ENCODE measurements at regions not wholly inside any gene's neighbourhood (a gene's known extent, or its start where the extent isn't known, plus 50 kb on each side); places are given as distances from the start of the nearest gene placed in this dataset.

DNA sequence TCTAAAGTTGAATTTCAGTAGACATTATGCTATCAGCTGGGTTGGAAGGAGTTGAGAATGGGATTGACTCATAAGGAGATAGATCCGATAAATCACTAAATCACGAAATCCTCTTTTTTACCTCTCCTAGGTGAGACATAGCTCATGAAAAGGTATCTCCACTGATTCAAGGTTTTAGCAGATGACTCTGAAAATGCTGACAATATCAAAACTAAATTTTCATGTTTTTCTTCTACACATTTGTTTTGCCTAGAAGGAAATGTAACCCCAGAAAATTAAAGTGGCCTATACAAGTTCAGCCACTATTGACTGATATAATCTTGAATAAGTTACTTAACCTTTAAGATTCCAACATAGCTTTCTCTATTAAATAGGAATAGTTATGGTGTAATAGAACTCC, 82.2 kb upstream of the VWDE start:
- TF ChIP-seq, protein P1, sequence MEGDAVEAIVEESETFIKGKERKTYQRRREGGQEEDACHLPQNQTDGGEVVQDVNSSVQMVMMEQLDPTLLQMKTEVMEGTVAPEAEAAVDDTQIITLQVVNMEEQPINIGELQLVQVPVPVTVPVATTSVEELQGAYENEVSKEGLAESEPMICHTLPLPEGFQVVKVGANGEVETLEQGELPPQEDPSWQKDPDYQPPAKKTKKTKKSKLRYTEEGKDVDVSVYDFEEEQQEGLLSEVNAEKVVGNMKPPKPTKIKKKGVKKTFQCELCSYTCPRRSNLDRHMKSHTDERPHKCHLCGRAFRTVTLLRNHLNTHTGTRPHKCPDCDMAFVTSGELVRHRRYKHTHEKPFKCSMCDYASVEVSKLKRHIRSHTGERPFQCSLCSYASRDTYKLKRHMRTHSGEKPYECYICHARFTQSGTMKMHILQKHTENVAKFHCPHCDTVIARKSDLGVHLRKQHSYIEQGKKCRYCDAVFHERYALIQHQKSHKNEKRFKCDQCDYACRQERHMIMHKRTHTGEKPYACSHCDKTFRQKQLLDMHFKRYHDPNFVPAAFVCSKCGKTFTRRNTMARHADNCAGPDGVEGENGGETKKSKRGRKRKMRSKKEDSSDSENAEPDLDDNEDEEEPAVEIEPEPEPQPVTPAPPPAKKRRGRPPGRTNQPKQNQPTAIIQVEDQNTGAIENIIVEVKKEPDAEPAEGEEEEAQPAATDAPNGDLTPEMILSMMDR (IDR thresholded peaks at IDR 0.05): no peak
- no peak for TF ChIP-seq POLR2AphosphoS5 (IDR thresholded peaks at IDR 0.05)

Data from prostate gland (tissue), 2 donors.